ENCODE measurements at regions not wholly inside any gene's neighbourhood (a gene's known extent, or its start where the extent isn't known, plus 50 kb on each side); places are given as distances from the start of the nearest gene placed in this dataset.

DNA sequence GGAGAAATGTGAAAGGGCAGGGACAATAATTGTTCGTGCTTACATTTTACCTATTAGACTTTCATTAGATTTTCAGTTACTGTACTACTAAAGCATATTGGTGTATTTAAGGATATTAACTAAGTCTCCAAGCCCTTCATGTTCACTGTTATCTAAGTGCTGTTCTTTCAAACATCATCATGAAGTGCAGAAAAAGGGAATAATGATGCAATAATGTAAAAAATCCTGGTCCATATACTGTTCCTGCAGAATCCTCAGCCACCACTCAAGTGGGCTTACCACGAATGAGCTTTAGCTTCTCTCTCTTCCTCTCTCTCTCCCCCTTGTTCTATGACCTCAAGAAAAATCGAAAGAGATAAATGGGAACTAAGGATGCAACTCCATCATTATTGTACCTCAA is 600.7 kb downstream of the UTRN start:
- Histone ChIP-seq H3K27ac (no peak overlapping the region), H3K27me3 (no peaks in the 10 kb centered on the region), H3K4me1 (no peaks in the 10 kb centered on the region), H3K9me3 (no peaks in the 10 kb centered on the region), H3K4me3 (no peak overlapping the region), H3K36me3 (no peaks in the 10 kb centered on the region)
- DNase-seq: no peak
- WGBS, 2 donors: 69 to 80% methylated on average over 3 of the region's 3 CpGs
- no peak for TF ChIP-seq POLR2A (IDR thresholded peaks at IDR 0.05)
- TF ChIP-seq EP300 (IDR thresholded peaks at IDR 0.05): no peak
- TF ChIP-seq POLR2AphosphoS5 (IDR thresholded peaks at IDR 0.05): no peak
- ATAC-seq (ENCODE audit: low FRiP score in 2 of 2): no peak

DNA sequence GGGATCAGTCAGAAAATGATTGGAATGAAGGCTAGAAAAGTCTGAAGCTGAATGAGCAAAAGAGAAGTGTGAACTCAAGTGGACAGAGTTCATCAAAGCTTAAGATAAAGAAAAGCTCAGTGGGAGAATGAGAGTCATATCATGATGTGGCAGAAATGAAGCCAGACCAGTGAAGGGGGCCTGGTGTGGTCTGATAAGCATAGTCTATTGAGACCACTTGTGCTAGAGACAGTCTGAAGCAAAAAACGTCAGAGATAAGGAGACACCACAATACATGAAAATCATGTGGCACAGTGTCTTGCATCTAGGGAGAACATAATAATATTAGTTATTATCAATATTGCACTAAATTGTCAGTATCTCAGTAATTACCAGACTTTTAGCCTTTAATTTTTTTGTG is 601.5 kb downstream of the UTRN start:
- Histone ChIP-seq H3K9me3 (no peaks in the 10 kb centered on the region), H3K4me1 (no peaks in the 10 kb centered on the region), H3K36me3 (no peaks in the 10 kb centered on the region), H3K27ac (no peak overlapping the region), H3K4me3 (no peak overlapping the region), H3K27me3 (no peaks in the 10 kb centered on the region)
- WGBS, 2 donors: 25 to 50% methylated on average over 1 of the region's 1 CpG
- ATAC-seq (ENCODE audit: low FRiP score in 2 of 2): no peak
- no peak for TF ChIP-seq CTCF (IDR thresholded peaks at IDR 0.05)
- no peak for TF ChIP-seq EP300 (IDR thresholded peaks at IDR 0.05)
- no peak for TF ChIP-seq POLR2A (IDR thresholded peaks at IDR 0.05)
- TF ChIP-seq POLR2AphosphoS5 (IDR thresholded peaks at IDR 0.05): no peak
- no peak for DNase-seq

GRCh38 chr6:144888621-144889020 is 603.5 kb downstream of the UTRN start:
- DNase-seq: no peak
- Histone ChIP-seq H3K36me3 (no peaks in the 10 kb centered on the region), H3K27me3 (no peaks in the 10 kb centered on the region), H3K9me3 (no peaks in the 10 kb centered on the region), H3K27ac (no peak overlapping the region), H3K4me3 (no peak overlapping the region), H3K4me1 (no peaks in the 10 kb centered on the region)
- WGBS, 2 donors: 71 to 81% methylated on average over 1 of the region's 1 CpG
- ATAC-seq (ENCODE audit: low FRiP score in 2 of 2): no peak
- TF ChIP-seq CTCF (IDR thresholded peaks at IDR 0.05) (no peak), EP300 (IDR thresholded peaks at IDR 0.05) (no peak), POLR2A (IDR thresholded peaks at IDR 0.05) (no peak), POLR2AphosphoS5 (IDR thresholded peaks at IDR 0.05) (no peak)

DNA sequence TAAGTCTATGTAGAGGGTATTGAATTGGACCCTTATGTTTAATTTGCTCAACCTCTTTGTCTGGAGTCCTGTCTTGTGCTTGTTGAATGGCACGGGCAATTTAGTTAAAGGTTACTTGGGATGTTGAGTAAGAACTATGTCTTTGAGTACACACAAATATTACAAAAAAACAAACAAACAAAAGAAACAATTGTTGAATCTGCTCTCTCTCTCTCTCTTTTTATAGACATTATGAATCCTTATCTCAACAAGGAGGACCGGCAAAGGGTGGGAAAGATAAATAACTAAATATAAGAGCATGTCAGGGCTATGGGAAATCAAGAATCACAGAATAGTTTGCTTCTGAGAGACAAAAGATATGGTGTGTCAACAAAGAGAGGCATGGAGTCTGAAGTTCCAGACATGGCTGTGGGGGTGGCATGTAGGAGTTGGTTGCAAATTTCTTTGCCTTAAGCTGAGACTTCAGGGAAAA is 608.6 kb downstream of the UTRN start:
- TF ChIP-seq CTCF (IDR thresholded peaks at IDR 0.05): no peak
- TF ChIP-seq EP300 (IDR thresholded peaks at IDR 0.05): no peak
- TF ChIP-seq POLR2AphosphoS5 (IDR thresholded peaks at IDR 0.05): no peak
- Histone ChIP-seq H3K36me3 (no peaks in the 10 kb centered on the region), H3K27me3 (no peaks in the 10 kb centered on the region), H3K27ac (no peak overlapping the region), H3K9me3 (no peaks in the 10 kb centered on the region), H3K4me1 (no peaks in the 10 kb centered on the region), H3K4me3 (no peak overlapping the region)
- DNase-seq: no peak
- 72 to 79% methylated on average over 2 of the region's 2 CpGs for WGBS, 2 donors
- no peak for ATAC-seq (ENCODE audit: low FRiP score in 2 of 2)

DNA sequence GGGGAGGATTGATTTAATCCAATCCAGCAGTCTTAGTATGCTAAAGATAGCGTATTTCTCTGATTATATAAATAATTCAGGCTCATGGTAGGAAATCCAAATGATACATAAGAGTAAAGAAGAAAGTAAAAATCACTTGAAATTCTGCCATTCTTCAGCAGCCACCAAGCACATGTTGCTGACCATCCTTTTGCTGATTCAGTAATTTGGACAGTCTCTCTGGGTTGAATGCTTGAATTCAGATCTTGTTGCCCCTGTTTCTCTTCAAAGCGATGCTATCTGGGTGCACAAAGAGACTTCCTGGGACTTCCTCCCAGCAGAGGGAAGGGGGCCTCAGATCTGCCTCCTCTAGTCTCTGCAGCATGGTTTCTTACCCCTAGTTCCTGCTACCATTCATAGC is 609.1 kb downstream of the UTRN start:
- Histone ChIP-seq H3K27me3 (no peaks in the 10 kb centered on the region), H3K4me3 (no peak overlapping the region), H3K9me3 (no peaks in the 10 kb centered on the region), H3K27ac (no peak overlapping the region), H3K4me1 (no peaks in the 10 kb centered on the region), H3K36me3 (no peaks in the 10 kb centered on the region)
- TF ChIP-seq POLR2AphosphoS5 (IDR thresholded peaks at IDR 0.05): no peak
- no peak for TF ChIP-seq POLR2A (IDR thresholded peaks at IDR 0.05)
- no peak for TF ChIP-seq EP300 (IDR thresholded peaks at IDR 0.05)
- TF ChIP-seq CTCF (IDR thresholded peaks at IDR 0.05): no peak
- WGBS, 2 donors: 96% methylated on average over 2 of the region's 2 CpGs
- no peak for DNase-seq
- ATAC-seq (ENCODE audit: low FRiP score in 2 of 2): no peak

All from upper lobe of left lung (tissue), 6 donors.